Skeletal muscle tissue (tissue), 3 donors: ENCODE measurements at regions not wholly inside any gene's neighbourhood (a gene's known extent, or its start where the extent isn't known, plus 50 kb on each side); places are given as distances from the start of the nearest gene placed in this dataset.

Experiments used
- H3K27ac ChIP-seq: one replicate; pipeline ENCODE4 v1.7.0; 2013; ENCODE audit warnings: mild to moderate bottlenecking, low read depth, low read length, inconsistent platforms
- H3K27me3 ChIP-seq, 3 donors: one replicate each; pipeline ENCODE4 v1.7.0; 2013; ENCODE audit warnings: low read length in 3 of 3; ENCODE audit not compliant: control insufficient read depth in 3 of 3, insufficient read depth in 3 of 3
- H3K36me3 ChIP-seq, 3 donors: one replicate each; pipeline ENCODE4 v1.7.0; 2013; ENCODE audit warnings: low read length in 3 of 3; ENCODE audit not compliant: control insufficient read depth in 3 of 3, insufficient read depth in 3 of 3
- H3K4me1 ChIP-seq, 3 donors: one replicate each; pipeline ENCODE4 v1.7.0; 2013; ENCODE audit warnings: low read length in 3 of 3, mild to moderate bottlenecking in 3 of 3; ENCODE audit not compliant: control insufficient read depth in 3 of 3, insufficient read depth in 3 of 3
- H3K4me3 ChIP-seq, 3 donors: one replicate each; pipeline ENCODE4 v1.7.0; 2013; ENCODE audit warnings: low read length in 3 of 3
- H3K9ac ChIP-seq, 3 donors: one replicate each; pipeline ENCODE4 v1.7.0; 2013; ENCODE audit warnings: low read length in 3 of 3, mild to moderate bottlenecking in 3 of 3, moderate library complexity in 2 of 3, low read depth in 1 of 3
- H3K9me3 ChIP-seq, 3 donors: one replicate each; pipeline ENCODE4 v1.7.0; 2013; ENCODE audit warnings: low read length in 3 of 3; ENCODE audit not compliant: control insufficient read depth in 3 of 3
- donor health status: Osteomylitis.

GRCh38 chr3:157816896-157817295 is 289.3 kb downstream of the SHOX2 start:
- H3K27ac ChIP-seq = no peak overlapping the region
- no peak overlapping the region for H3K4me3 ChIP-seq
- no peak overlapping the region for H3K9ac ChIP-seq
- H3K36me3 ChIP-seq = no peaks in the 10 kb centered on the region
- H3K9me3 ChIP-seq = no peaks in the 10 kb centered on the region
- no peaks in the 10 kb centered on the region for H3K27me3 ChIP-seq
- H3K4me1 ChIP-seq = no peaks in the 10 kb centered on the region

GRCh38 chr3:157816296-157816695 is 289.9 kb downstream of the SHOX2 start:
- no peaks in the 10 kb centered on the region for H3K36me3 ChIP-seq
- no peaks in the 10 kb centered on the region for H3K9me3 ChIP-seq
- H3K9ac ChIP-seq = no peak overlapping the region
- no peak overlapping the region for H3K4me3 ChIP-seq
- H3K27ac ChIP-seq = no peak overlapping the region
- H3K27me3 ChIP-seq = no peaks in the 10 kb centered on the region
- no peaks in the 10 kb centered on the region for H3K4me1 ChIP-seq

- no peak overlapping the region for H3K27ac ChIP-seq
Measured at GRCh38 chr3:157815739-157816138, 290.5 kb downstream of the SHOX2 start.

GRCh38 chr3:157810924-157811718 is 295.1 kb downstream of the SHOX2 start:
- no peaks in the 10 kb centered on the region for H3K4me1 ChIP-seq
- H3K9me3 ChIP-seq = no peaks in the 10 kb centered on the region
- no peak overlapping the region for H3K9ac ChIP-seq
- no peaks in the 10 kb centered on the region for H3K27me3 ChIP-seq
- no peak overlapping the region for H3K27ac ChIP-seq
- no peaks in the 10 kb centered on the region for H3K36me3 ChIP-seq
- H3K4me3 ChIP-seq = no peak overlapping the region

More at GRCh38 chr3:157815739-157816138, 290.5 kb downstream of the SHOX2 start:
- Histone ChIP-seq H3K4me1 (no peaks in the 10 kb centered on the region), H3K9me3 (no peaks in the 10 kb centered on the region), H3K27me3 (no peaks in the 10 kb centered on the region), H3K36me3 (no peaks in the 10 kb centered on the region), H3K9ac (no peak overlapping the region), H3K4me3 (no peak overlapping the region)

DNA sequence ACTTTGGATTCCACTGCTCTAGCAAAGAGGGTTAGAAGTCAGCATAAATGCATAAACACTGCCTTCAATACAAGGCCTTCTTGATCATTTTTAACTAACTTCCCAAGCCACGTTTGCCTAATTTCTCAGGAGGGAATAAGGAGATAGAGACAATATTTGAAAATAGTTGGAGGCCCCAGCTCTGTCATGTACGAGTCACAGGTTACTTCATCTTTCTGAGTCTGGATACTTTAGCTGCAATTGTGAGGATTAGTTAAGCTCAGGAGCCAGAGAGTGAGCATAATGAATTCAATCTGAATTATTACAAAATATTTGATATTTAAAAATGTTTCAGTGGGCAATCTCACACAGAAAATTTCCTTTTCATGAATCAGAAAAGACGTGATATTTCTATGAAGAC is 298.9 kb downstream of the SHOX2 start:
- H3K4me1 ChIP-seq = no peaks in the 10 kb centered on the region
- no peak overlapping the region for H3K27ac ChIP-seq
- H3K9ac ChIP-seq = no peak overlapping the region
- no peaks in the 10 kb centered on the region for H3K27me3 ChIP-seq
- H3K4me3 ChIP-seq = no peak overlapping the region
- H3K9me3 ChIP-seq = no peaks in the 10 kb centered on the region
- H3K36me3 ChIP-seq = no peaks in the 10 kb centered on the region

GRCh38 chr3:157805538-157805937 is 300.7 kb downstream of the SHOX2 start:
- Histone ChIP-seq H3K9ac (no peak overlapping the region), H3K4me3 (no peak overlapping the region), H3K27ac (no peak overlapping the region), H3K36me3 (no peaks in the 10 kb centered on the region), H3K4me1 (no peaks in the 10 kb centered on the region), H3K9me3 (no peaks in the 10 kb centered on the region), H3K27me3 (no peaks in the 10 kb centered on the region)

DNA sequence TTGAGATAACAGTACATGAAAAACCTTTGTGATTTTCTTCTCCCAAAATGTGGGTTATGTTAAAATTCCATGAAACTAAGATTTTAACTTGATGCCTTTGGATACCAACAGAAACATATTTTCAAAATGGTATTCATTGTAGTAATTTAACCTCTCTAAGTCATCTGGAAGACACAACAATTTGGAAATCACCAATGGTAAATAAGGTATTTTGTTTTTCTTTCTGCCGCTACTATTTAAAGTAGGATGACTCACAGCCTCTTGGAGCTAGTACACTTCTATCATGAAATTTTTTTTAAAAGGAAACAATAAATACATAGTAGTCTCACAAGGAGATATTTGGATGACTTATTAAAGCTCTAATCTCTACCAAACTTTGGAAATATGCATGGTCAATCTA is 291.6 kb upstream of the VEPH1 start:
- Histone ChIP-seq H3K9ac (no peak overlapping the region), H3K36me3 (no peaks in the 10 kb centered on the region), H3K9me3 (no peaks in the 10 kb centered on the region), H3K27ac (no peak overlapping the region), H3K27me3 (no peaks in the 10 kb centered on the region), H3K4me1 (no peaks in the 10 kb centered on the region), H3K4me3 (no peak overlapping the region)

DNA sequence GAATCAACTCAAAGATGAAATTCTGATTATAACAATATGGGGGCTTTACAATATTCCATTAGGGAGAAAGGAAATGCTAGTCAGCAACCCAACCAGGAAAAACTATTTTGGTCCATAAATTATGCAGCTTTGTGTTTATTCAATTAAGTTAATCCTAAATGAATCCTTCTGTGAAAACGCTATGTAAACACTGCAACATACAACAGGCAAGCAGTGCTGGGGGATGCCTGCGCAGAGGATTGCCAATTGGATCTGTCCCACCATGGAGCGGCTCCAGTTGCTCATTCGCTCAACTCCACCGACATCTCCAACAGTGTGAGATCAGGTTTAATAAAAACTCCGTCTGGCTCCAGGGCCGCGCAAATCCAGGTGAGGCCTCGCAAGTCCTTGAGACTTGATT is 290.5 kb upstream of the VEPH1 start:
- Histone ChIP-seq H3K36me3 (no peaks in the 10 kb centered on the region), H3K27ac (no peak overlapping the region), H3K27me3 (no peaks in the 10 kb centered on the region), H3K9me3 (no peaks in the 10 kb centered on the region), H3K4me1 (no peaks in the 10 kb centered on the region), H3K4me3 (no peak overlapping the region), H3K9ac (no peak overlapping the region)

DNA sequence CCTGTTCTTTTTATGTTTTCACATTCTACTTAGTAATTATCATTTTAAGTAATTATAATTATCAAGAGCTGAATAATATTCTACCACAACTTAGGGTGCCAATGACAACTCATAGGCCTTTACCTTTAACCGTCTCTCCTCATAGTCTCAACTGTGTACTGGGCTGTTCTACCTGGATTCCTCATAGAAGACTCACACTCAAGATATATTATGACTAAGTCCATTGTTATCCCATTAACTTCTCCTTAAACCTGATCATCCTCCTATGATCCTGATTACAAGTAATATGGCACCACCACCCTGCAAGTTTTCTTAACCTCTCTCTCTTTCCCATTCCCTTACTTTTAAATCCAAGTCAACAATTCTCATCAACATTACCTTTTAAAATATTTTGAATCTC is 285.9 kb upstream of the VEPH1 start:
- no peak overlapping the region for H3K27ac ChIP-seq
- H3K36me3 ChIP-seq = no peaks in the 10 kb centered on the region
- H3K9me3 ChIP-seq = no peaks in the 10 kb centered on the region
- H3K9ac ChIP-seq = no peak overlapping the region
- H3K4me3 ChIP-seq = no peak overlapping the region
- no peaks in the 10 kb centered on the region for H3K27me3 ChIP-seq
- peaks cover 0 to 2% (median 0%) of the 10 kb centered on the region in 3 donors for H3K4me1 ChIP-seq

DNA sequence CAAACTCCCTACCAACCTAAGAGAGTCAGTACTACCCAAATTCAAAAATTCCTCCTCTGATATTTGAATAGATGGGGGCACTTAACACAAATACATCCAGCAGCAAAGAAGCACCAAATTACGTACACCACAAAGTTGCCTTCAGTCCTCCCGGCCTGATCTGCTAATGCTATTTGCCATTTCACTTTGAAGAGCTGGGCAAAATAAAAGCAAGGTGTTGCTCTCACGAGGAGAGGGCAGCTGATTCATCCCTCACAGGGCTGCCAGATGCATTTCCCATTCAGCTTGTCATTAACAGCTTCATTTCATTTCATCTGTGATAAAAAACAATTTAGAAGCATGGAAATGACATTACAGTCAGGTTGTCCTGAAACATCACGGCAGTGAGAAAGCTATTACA is 283.4 kb upstream of the VEPH1 start:
- Histone ChIP-seq H3K4me3 (no peak overlapping the region), H3K36me3 (no peaks in the 10 kb centered on the region), H3K27me3 (no peaks in the 10 kb centered on the region), H3K9me3 (no peaks in the 10 kb centered on the region), H3K27ac (no peak overlapping the region), H3K4me1 (peaks cover 0 to 2% (median 0%) of the 10 kb centered on the region in 3 donors), H3K9ac (no peak overlapping the region)
